ENCODE measurements at regions not wholly inside any gene's neighbourhood (a gene's known extent, or its start where the extent isn't known, plus 50 kb on each side); places are given as distances from the start of the nearest gene placed in this dataset.
"Not testable (repeated sequence)": the region's sequence is repeated elsewhere in the genome, so short reads cannot be mapped to it uniquely, and the experiment has no call there.

GRCh38 chr20:54837226-54837625 lies 361.8 kb downstream of the DOK5 start:
- DNase-seq = no peak

- no peak for DNase-seq
Observed at GRCh38 chr20:54822386-54822785, 347.0 kb downstream of the DOK5 start.

DNA sequence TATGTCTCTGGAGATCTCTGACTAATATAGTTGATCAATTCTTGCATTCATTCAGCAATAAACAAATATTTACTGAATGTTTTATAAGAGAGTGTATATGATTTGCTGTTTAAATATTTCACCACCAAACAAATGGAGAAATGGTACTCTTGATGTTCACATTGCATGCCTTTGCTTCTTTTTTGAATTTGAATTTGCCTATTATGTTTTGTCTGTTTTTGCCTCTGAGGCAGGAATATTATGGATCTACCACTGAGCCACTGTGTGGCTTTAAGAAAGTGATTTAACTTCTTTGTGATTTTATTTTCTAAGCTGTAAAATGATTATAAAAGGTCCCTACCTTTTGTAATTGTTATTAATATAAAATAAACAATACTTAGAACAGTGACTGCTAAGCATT lies 345.0 kb downstream of the DOK5 start:
- DNase-seq = no peak

DNA sequence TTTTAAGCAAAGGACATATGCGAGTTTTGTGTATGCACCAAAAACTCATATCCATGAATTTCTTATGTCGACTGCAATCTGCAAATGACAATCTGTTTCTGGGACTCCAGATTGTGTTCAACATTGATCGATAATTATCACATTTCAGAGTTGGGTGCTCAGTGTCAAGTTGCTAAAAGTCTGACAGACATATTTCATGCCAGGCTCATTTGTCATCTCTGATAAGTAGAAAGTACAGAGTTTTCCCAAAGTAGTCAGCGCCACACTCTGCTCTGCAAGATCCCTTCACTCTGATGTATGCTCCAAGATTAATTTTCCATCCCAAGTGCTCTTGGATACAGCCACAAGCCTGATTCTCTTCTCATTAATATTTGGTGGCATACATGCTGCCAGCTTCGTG lies 331.1 kb downstream of the DOK5 start:
- DNase-seq = no peak

- DNase-seq = no peak
Observed at GRCh38 chr20:54794874-54795273, 319.5 kb downstream of the DOK5 start.

GRCh38 chr20:54794110-54794509 lies 318.7 kb downstream of the DOK5 start:
- no peak for DNase-seq

GRCh38 chr20:54793291-54793992 lies 318.0 kb downstream of the DOK5 start:
- DNase-seq = no peak

DNA sequence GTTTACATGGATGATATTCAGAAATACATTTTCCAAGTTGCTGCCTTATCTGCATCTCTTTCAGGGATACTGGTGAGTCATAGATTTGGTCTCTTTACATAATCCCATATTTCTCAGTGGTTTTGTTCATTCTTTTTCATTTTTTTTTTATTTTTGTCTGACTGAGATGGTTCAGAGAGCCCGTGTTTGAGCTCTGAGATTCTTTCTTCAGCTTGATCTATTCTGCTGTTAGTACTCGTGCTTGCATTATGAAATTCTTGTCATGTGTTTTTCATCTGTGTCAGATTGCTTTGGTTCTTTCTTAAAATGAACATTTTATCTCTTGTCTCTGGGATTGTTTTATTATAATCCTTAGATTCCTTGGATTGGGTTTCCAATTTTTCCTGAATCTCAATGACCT lies 317.3 kb downstream of the DOK5 start:
- no peak for DNase-seq

- not testable (repeated sequence) for DNase-seq
Observed at GRCh38 chr20:54788260-54788659, 312.9 kb downstream of the DOK5 start.

- not testable (repeated sequence) for DNase-seq
Observed at GRCh38 chr20:54782758-54783157, 307.4 kb downstream of the DOK5 start.

DNA sequence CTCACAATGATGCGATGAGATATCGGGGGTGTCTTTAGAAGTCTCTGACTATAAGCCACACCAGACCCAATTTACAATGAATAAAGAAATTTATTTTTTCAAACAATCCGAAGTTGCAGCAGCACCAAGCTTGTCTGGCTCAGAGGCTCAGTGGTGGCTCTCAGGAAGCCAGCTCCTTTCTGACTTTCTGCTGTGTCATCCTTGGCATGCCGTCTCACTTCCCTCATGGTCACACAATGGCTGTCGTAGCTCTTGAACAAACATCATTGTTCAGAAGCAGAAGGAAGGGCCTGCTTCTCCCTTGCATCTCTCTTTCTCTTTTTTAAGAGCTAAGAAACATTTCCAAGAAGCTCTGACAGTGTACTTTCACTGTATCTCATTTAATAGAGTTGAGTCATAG lies 299.0 kb downstream of the DOK5 start:
- no peak for DNase-seq

GRCh38 chr20:54773643-54774000 lies 298.2 kb downstream of the DOK5 start:
- no peak for DNase-seq

DNA sequence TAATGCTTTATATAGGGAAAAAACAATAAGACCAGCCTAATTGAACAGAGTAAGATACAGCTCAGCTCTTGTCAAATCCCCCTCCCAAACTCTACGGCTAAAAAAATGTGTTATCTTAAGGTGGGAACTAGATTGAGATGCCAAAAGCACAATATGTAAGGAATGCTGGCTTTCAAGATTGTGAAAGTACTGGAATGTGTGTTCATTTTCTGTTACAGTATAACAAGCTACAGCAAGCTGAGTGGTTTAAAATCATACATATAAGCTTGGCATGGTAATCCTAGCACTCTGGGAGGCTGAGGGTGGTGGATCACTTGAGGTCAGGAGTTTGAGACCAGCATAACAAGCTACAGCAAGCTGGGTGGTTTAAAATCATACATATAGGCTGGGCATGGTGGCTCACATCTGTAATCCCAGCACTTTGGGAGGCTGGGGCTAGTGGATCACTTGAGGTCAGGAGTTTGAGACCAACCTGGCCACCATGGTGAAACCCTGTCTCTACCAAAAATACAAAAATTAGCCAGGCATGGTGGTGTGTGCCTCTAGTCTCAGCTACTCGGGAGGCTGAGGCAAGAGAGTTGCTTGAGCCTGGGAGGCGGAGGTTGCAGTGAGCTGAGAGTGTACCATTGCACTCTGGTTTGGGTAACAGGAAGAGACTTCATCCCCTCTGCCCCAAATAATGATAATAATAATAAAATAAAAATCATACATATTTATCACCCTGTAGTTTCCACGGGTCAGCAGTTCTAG lies 297.7 kb downstream of the DOK5 start:
- DNase-seq = peak; percentile 2

DNA sequence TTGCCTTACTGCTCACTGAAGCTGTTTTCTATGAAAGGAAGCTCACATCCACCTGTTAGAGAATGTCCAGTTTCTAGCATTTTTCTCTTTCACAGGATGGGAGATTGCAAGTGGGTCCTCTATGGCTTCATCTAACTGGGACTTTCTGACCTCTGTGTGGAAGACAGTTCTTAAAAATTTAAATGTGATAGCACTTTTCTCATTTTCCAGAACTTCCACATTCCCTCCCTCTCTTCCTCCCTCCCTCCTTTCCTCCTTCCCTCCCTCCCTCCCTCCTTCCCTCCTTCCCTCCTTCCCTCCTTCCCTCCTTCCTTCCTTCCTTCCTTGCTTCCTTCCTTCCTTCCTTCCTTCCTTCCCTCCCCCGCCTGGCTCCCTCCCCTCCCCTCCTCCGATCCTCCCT lies 291.1 kb downstream of the DOK5 start:
- DNase-seq = no peak

DNA sequence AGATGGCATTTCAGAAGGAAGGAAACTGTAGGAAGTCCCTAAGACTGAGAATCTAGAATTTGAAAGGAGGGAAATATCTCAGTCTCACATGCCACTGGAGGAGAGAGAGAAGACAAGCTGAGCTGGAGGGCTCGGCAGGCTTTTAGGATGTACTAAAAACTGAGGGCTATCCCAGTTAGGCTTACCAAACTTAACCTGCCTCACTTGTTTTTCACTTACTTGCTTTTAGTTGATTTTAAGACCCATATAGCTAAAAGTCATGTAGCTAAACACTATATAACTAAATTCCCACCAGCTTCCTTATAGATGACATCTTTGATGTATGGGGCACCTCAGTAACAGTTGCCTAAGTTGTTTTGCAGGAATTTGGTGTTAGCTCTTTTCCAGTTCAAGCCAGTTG lies 288.0 kb downstream of the DOK5 start:
- no peak for DNase-seq

DNA sequence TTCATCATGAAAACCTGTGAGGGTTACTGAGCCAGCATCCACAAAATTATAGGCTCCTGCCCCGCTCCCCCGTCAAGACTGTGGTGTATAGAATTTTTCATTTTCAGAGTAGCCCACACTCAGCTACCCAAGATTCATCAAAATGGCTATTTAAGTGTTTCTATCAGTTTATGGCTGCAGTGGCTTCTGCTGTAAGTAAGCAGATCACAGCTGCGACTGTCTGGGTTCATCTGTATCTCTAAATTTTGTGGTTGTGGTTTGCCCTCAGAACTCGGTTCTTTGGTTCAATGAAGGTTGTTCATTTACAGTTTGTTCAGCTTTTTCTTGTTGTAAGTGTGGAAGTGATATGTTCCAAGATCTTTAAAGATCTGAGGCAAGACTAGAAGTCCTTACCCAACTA lies 284.2 kb downstream of the DOK5 start:
- DNase-seq = no peak

GRCh38 chr20:54746796-54747195 lies 271.4 kb downstream of the DOK5 start:
- DNase-seq = no peak

- no peak for DNase-seq
Observed at GRCh38 chr20:54745780-54746179, 270.4 kb downstream of the DOK5 start.

- DNase-seq = no peak
Observed at GRCh38 chr20:54744097-54744496, 268.7 kb downstream of the DOK5 start.

DNA sequence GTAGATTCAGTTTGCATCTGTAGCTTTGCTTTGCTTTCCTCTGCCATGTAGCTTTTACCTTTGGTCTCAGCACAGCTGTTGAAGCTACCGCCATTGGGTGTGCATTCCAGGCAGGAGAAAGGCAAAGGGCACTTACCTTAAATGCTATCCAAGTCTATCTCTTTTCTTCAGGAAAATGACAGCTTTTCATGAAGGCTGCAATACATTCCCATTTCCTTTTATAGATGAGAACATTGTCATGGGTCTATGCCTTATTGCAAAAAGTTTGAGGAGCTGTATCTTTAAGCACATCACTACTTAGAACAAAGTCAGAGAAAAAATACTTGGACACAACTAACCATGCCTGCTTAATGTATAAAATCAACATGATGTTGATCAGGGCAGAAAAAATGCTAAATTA lies 266.8 kb downstream of the DOK5 start:
- DNase-seq = no peak

DNA sequence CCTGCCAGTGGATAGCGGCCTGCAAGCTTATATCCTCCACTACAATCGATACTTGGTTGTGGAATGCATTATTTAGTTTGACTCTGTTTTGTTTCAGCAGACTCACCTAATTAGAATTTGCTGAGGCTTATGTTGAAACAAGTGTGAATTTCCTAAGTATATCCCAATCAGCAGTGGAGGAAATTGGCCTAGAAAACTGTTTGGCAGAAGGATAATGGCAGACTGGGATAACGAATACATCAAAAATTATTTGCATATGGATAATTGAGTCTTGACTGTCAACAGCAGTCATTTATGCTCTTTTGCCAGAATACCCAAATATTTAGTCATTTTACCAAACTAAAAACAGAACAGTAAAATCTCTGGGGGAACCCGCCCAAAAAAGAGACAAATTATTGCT lies 261.0 kb downstream of the DOK5 start:
- DNase-seq = no peak

GRCh38 chr20:54733687-54734086 lies 258.3 kb downstream of the DOK5 start:
- DNase-seq = no peak

DNA sequence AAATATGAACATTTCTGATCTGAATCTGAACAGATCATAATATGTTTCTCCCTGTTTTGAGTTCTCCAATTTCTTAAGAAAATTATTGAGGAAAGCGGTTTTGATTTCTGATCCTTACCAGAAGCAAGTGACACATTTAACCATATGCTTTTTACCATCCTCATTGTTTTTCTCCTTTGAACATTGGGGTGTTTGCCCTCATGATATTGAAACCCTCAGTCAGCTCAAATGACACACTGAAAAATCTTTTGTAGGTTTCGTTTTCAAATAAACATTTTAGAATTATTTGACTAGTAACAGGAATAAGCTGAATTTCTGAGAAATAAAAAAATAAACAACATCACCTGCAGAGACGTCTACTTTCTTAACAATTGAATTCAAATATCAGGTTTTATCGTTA lies 252.1 kb downstream of the DOK5 start:
- DNase-seq = no peak

GRCh38 chr20:54726687-54727300 lies 251.4 kb downstream of the DOK5 start:
- DNase-seq = no peak

All from tongue (tissue), 1 donor.